ENCODE measurements at regions not wholly inside any gene's neighbourhood (a gene's known extent, or its start where the extent isn't known, plus 50 kb on each side); places are given as distances from the start of the nearest gene placed in this dataset.

- DNase-seq (ENCODE audit: low spot score), result no peak
These were observed 718.6 kb downstream of the SORCS3 start for GRCh38 chr10:105359708-105360107.

GRCh38 chr10:105358911-105359310 is 717.8 kb downstream of the SORCS3 start:
- no peak for DNase-seq (ENCODE audit: low spot score)

DNA sequence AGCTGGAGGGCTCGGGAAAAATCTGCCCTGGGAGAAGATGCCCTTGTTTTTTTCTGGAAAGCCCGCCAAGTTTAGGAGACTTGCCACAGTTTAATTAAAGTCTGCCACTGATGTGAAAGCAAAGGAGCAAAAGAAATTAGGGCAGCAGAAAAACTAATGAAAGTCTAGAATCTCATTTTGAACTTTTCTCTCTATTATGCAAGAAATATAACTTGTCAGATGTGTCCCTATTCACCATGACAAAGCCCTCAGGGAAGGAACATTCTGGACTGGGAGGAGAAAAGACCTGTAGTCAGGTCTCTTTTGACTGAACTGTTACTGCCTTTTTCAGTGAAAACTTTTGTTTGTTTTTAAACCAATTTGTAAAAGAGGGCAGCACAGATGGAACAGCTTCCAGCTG is 715.5 kb downstream of the SORCS3 start:
- DNase-seq (ENCODE audit: low spot score), result no peak

GRCh38 chr10:105354010-105354409 is 712.9 kb downstream of the SORCS3 start:
- DNase-seq (ENCODE audit: low spot score), result no peak

DNA sequence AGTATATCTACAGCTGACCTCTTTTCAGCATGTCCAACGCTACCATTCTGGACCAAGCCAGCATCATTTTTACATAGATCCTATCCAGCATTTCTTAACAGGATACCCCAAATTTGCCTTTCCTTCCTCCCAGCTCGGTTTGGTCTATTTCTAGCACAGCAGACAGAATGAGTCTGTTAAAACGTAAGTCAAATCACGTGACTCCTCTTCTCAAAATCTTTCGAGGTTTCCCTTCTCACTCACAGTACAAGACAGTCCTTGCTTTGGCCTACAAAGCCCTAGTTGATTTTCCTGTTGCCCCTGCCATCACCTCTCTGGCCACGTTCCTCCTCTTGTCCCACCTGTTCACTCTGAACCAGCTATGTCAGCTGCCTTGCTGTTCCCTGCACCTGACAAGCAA is 711.7 kb downstream of the SORCS3 start:
- no peak for DNase-seq (ENCODE audit: low spot score)

GRCh38 chr10:105352281-105352680 is 711.2 kb downstream of the SORCS3 start:
- no peak for DNase-seq (ENCODE audit: low spot score)

GRCh38 chr10:105351187-105351586 is 710.1 kb downstream of the SORCS3 start:
- no peak for DNase-seq (ENCODE audit: low spot score)

DNA sequence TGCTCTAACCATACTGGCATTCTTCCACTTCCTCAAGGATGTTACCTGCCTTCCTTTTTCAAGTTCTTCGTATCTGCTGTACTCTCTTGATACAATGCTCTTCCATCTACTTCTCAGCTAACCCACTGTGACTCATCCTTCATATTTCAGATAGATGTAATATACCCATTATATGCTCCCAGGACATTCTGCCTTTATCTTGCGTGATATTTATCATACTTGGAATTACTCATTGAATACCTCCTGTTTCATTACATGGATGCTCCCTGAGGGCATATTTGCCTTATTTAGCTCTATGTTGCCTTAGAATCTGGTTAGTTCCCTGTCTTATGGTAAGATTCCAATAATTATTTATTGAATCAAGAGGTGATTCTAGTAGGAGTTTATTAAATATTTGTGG is 706.4 kb downstream of the SORCS3 start:
- no peak for DNase-seq (ENCODE audit: low spot score)

DNA sequence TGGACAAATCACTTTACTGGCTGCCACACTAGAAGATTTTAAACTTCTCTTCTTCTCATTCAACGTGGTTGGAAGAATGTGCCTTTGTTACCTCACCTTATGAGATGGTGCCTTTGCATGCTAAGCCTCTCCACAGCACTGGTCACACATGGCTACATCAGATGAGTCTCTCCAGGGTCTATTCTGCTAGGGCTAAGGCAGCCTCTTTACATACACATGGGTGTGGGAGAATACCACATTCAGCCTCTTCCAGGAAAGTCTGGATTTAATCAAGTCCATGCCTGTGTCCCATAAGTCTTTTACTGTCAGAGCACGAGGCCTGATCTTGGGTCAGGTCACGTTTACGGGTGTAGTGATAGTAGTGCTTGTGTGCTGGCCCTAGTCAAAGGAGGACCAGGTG is 701.5 kb downstream of the SORCS3 start:
- DNase-seq (ENCODE audit: low spot score), result no peak

GRCh38 chr10:105339669-105340068 is 698.6 kb downstream of the SORCS3 start:
- DNase-seq (ENCODE audit: low spot score), result no peak

DNA sequence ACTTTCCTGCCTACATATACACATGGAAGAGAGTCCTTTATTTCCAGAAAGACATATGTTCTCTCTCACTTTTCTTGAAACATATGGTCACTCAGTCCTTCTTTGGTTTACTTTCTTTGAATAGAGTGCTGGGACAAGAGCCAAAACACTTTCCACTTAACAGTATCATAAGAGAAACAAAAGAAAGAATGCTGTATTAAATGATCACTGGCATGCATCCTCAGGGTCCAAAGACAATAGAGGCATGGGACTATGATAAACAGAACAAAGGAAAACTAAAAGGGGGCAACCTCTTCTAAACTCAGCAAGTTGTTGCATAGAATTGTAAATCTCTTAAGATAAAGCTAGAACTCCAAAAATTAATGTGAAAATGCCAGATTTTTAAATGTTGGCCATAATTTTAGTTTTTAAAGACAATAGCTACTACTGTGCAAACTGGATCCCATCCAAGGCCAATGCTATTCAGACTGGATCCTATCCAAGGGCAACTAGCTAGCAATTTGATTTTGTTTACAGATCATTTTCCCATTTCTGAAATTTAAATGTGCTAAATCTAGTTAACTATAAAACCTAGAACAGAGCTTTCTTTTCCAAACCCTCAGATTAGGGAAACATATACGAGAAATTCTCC is 687.5 kb downstream of the SORCS3 start:
- DNase-seq (ENCODE audit: low spot score), result no peak

All from AG20443 (cell line).